Right cardiac atrium (tissue), 5 donors: ENCODE measurements at regions not wholly inside any gene's neighbourhood (a gene's known extent, or its start where the extent isn't known, plus 50 kb on each side); places are given as distances from the start of the nearest gene placed in this dataset.

Experiments
- ATAC-seq, 2 donors: fragments of 200-7000 bp; cut with Tn5 transposase; one replicate each; pipeline versions ENCODE4 v1.8.0 to v1.9.1; 2020; ENCODE audit warnings: moderate library complexity in 2 of 2, mild to moderate bottlenecking in 1 of 2
- DNase-seq, 3 donors: peaks; one replicate each; pipeline ENCODE4 v3.0.0-alpha.2; 2020
- H3K27ac ChIP-seq: one replicate; pipeline ENCODE4 v1.5.1; 2013; ENCODE audit warnings: mild to moderate bottlenecking, low read length, control low read depth, moderate library complexity
- H3K27me3 ChIP-seq: one replicate; pipeline ENCODE4 v1.6.1; 2013; ENCODE audit not compliant: control insufficient read depth, insufficient read depth
- H3K4me1 ChIP-seq: one replicate; pipeline ENCODE4 v1.6.1; 2013; ENCODE audit warnings: low read length; ENCODE audit not compliant: control insufficient read depth, insufficient read depth
- H3K4me3 ChIP-seq: one replicate; pipeline ENCODE4 v1.5.1; 2013; ENCODE audit warnings: low read length, control low read depth
- H3K9me3 ChIP-seq: one replicate; pipeline ENCODE4 v1.6.1; 2013; ENCODE audit warnings: low read length; ENCODE audit not compliant: control insufficient read depth
- WGBS: extraction: QIAGEN DNeasy Blood & Tissue Kit; methylation state at CpG from one replicate; pipeline ENCODE4 v1.1.7; 2013; 5-methylcytosine and 5-hydroxymethylcytosine counted together
- intact Hi-C, 4 donors: fragments of 100-400 bp; cut with DNase I; formaldehyde crosslinking; loops; one replicate each; pipeline versions ENCODE4 v1.11.0 to v1.14.0; 2022 to 2023
- donor health status: healthy with polysubstance abuse.
- donor health status: DM: no; HTN: yes; CAD: no.
- donor health status: DM: no; HTN: no; CAD: no.
- donor health status: DM: no; HTN: yes; CAD: no; lungs with severe emphysema.
- donor health status: DM: yes; HTN: yes; CAD: no.

DNA sequence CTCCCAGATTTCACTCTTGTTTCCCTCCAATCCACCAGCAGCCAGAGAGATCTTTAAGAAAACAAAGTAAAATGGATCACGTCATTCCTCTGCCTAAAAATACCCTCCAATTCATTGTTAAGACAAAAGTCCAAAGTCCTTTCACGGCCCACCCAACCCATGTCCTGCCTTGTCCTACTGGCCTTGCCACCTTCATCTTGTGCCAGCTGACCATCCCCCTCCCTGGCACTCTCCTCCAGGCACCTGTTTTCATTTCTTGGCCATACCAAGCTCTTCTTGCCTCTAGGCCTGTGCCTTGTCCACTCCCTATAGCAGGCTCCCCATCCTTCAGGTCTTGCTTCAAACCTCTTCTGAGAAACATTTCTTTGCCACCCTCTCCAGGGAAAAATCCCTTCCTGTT is 307.6 kb downstream of the MSX2 start:
- H3K27ac ChIP-seq, result no peak overlapping the region
- H3K4me3 ChIP-seq, result no peak overlapping the region
- H3K4me1 ChIP-seq, result no peaks in the 10 kb centered on the region
- 73% methylated on average over 2 of the region's 2 CpGs for WGBS
- no peaks in the 10 kb centered on the region for H3K27me3 ChIP-seq
- intact Hi-C loops, result no loop called here
- no peak for ATAC-seq
- DNase-seq, result no peak
- no peaks in the 10 kb centered on the region for H3K9me3 ChIP-seq

- H3K27ac ChIP-seq, result no peak overlapping the region
- no peaks in the 10 kb centered on the region for H3K9me3 ChIP-seq
- WGBS, result 73% methylated on average over 3 of the region's 3 CpGs
- DNase-seq (no peak), ATAC-seq (no peak)
- no peak overlapping the region for H3K4me3 ChIP-seq
- no peaks in the 10 kb centered on the region for H3K27me3 ChIP-seq
- intact Hi-C loops, result no loop called here
- H3K4me1 ChIP-seq, result no peaks in the 10 kb centered on the region
These were observed 303.0 kb downstream of the MSX2 start for GRCh38 chr5:175027390-175027789.

DNA sequence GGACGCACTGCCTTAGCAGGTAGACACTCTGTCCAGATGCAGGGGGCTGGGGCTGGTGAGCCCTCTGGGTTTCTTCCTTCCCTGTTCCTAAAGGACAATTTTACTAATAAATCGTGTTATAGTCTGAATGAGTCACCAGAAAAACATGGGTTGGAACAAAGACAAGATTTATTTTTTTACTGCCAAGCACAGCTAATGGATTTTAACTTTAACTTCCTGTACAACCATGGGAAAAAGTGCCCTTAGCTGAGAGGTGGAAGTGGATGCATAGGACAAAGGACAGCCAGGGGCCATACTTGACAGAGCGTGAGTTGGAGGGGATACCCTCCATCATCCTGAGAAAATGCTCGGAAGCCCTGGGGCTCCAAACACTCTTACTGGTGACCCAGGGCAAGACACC is 300.7 kb downstream of the MSX2 start:
- H3K4me3 ChIP-seq, result no peak overlapping the region
- no peaks in the 10 kb centered on the region for H3K4me1 ChIP-seq
- no peak for DNase-seq
- ATAC-seq, result no peak
- H3K27me3 ChIP-seq, result no peaks in the 10 kb centered on the region
- H3K27ac ChIP-seq, result no peak overlapping the region
- WGBS, result 70% methylated on average over 4 of the region's 4 CpGs
- H3K9me3 ChIP-seq, result no peaks in the 10 kb centered on the region
- intact Hi-C loops, result no loop called here

- no peaks in the 10 kb centered on the region for H3K4me1 ChIP-seq
- H3K4me3 ChIP-seq, result no peak overlapping the region
- 51% methylated on average over 8 of the region's 8 CpGs for WGBS
- no peaks in the 10 kb centered on the region for H3K9me3 ChIP-seq
- no peak overlapping the region for H3K27ac ChIP-seq
- H3K27me3 ChIP-seq, result no peaks in the 10 kb centered on the region
- ATAC-seq, result no peak
- intact Hi-C loops, result no loop called here
- DNase-seq, result no peak
These were observed 297.7 kb downstream of the MSX2 start for GRCh38 chr5:175021841-175022625.

DNA sequence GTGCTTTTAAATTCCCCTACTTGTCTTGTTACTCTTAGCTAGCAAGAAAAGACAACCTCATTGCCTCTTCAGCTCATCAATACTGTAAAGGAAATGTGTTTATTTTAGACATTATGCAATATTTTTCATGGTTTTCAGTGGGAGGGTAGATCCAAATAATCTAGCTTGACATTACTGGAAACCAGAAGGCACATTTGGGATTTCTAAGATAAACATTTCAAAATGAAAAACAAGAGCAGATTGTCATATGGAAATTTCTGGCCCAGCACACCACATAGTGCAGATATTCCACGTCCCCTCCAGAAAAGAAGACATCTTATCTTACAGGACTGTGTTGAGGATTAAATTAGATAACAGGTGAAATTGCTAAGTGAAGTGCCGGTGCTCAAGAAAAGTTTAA is 296.9 kb downstream of the MSX2 start:
- Histone ChIP-seq H3K4me3 (no peak overlapping the region), H3K9me3 (no peaks in the 10 kb centered on the region), H3K27me3 (no peaks in the 10 kb centered on the region), H3K27ac (no peak overlapping the region), H3K4me1 (no peaks in the 10 kb centered on the region)
- ATAC-seq (no peak), DNase-seq (no peak)
- WGBS, result 52% methylated on average over 2 of the region's 2 CpGs
- intact Hi-C loops, result no loop called here

DNA sequence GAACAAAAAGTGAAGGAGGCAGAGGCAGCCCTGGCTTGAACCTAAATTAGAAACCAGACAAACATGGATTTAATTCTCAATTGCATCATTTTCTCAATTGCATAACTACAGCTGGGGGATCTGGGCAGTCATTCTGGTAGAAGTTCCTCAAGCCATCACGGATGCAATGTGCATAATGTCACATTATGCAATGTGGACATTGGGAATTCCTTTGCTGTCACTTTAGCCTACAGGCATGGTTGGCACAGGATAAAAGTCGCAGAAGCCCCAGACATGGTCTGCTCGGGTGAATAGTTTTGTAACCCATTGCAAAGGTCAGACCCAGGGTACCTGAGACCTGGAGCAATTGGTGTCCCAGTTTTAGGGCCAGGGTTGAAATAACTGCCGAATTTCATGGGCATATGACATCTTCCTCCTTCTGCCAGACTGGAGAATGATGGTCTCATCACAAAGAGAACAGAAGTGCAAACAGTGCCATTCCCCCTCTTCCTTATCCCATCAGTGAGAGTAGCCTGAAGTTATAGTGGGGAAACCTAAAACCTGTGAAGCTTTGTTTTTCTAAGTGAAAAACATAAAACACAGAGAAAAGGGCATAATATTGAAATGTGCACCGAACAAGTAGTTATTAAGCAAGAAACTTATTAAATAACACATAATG is 290.8 kb downstream of the MSX2 start:
- H3K4me3 ChIP-seq, result no peak overlapping the region
- DNase-seq (no peak), ATAC-seq (no peak)
- intact Hi-C loops, result no loop called here
- H3K27me3 ChIP-seq, result no peaks in the 10 kb centered on the region
- H3K4me1 ChIP-seq, result no peaks in the 10 kb centered on the region
- 65% methylated on average over 5 of the region's 5 CpGs for WGBS
- H3K27ac ChIP-seq, result no peak overlapping the region
- no peaks in the 10 kb centered on the region for H3K9me3 ChIP-seq

- ATAC-seq (no peak), DNase-seq (no peak)
- H3K27ac ChIP-seq, result no peak overlapping the region
- intact Hi-C loops, result no loop called here
- 79% methylated on average over 4 of the region's 4 CpGs for WGBS
- no peaks in the 10 kb centered on the region for H3K9me3 ChIP-seq
- no peaks in the 10 kb centered on the region for H3K4me1 ChIP-seq
- no peaks in the 10 kb centered on the region for H3K27me3 ChIP-seq
- no peak overlapping the region for H3K4me3 ChIP-seq
These were observed 288.9 kb downstream of the MSX2 start for GRCh38 chr5:175013251-175013650.

- intact Hi-C loops, result no loop called here
- 68% methylated on average over 8 of the region's 8 CpGs for WGBS
- no peaks in the 10 kb centered on the region for H3K4me1 ChIP-seq
- ATAC-seq (no peak), DNase-seq (peak in 1 of 3 donors; percentile 30)
- no peaks in the 10 kb centered on the region for H3K9me3 ChIP-seq
- no peak overlapping the region for H3K27ac ChIP-seq
- no peaks in the 10 kb centered on the region for H3K27me3 ChIP-seq
- H3K4me3 ChIP-seq, result no peak overlapping the region
These were observed 287.9 kb downstream of the MSX2 start for GRCh38 chr5:175012267-175012666.

- intact Hi-C loops, result no loop called here
- ATAC-seq (no peak), DNase-seq (no peak)
- no peak overlapping the region for H3K27ac ChIP-seq
- no peaks in the 10 kb centered on the region for H3K9me3 ChIP-seq
- WGBS, result 66% methylated on average over 2 of the region's 2 CpGs
- no peaks in the 10 kb centered on the region for H3K4me1 ChIP-seq
- no peak overlapping the region for H3K4me3 ChIP-seq
- no peaks in the 10 kb centered on the region for H3K27me3 ChIP-seq
These were observed 279.1 kb downstream of the MSX2 start for GRCh38 chr5:175003531-175003930.

DNA sequence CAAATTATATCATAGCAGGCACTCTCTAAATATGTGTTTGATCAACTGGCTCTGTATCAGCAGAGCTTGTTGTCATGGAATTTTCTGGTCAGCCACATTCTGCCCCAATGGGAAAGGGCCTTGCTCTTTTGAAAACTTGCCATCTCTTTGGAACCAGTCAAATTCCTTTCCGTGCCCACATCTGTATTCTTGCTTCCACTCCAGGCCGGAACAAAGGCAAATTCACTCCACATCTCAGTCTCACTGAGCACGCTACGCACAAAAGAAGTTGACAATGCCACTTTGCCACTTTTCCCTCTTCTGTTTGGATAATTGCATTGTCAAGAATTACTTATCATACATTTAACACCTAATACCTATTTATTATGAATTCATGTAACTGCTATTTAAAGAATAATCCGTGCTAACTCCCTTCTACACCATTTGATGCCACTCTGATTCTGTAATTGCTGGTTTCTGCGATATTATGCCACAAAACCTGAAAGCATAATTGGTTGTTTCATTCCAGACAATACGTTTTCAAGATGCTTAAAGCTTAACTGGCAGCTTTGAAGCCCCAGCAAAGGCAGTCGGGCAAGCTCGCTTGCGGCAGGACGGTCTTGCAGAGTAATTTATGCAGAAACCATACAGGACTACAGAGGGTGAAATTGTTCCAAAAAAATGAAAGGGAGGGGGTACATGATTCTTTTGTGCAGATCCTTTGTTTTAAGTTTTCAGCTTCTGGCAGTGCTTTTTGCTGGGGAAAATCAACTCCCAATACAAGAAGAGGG is 277.7 kb downstream of the MSX2 start:
- Histone ChIP-seq H3K9me3 (no peaks in the 10 kb centered on the region), H3K27me3 (no peaks in the 10 kb centered on the region), H3K27ac (no peak overlapping the region), H3K4me3 (no peak overlapping the region), H3K4me1 (no peaks in the 10 kb centered on the region)
- WGBS, result 72% methylated on average over 11 of the region's 11 CpGs
- DNase-seq (no peak), ATAC-seq (no peak)
- intact Hi-C loops, result no loop called here

GRCh38 chr5:175001311-175001710 is 276.9 kb downstream of the MSX2 start:
- Histone ChIP-seq H3K27me3 (no peaks in the 10 kb centered on the region), H3K4me3 (no peak overlapping the region), H3K27ac (no peak overlapping the region), H3K4me1 (no peaks in the 10 kb centered on the region), H3K9me3 (no peaks in the 10 kb centered on the region)
- no peak for ATAC-seq
- intact Hi-C loops, result no loop called here
- DNase-seq, result no peak
- 28% methylated on average over 2 of the region's 2 CpGs for WGBS
